GM23338 (cell line): ENCODE measurements at regions not wholly inside any gene's neighbourhood (a gene's known extent, or its start where the extent isn't known, plus 50 kb on each side); places are given as distances from the start of the nearest gene placed in this dataset.

Experiments
- ATAC-seq: fragments of 200-7000 bp; cut with Tn5 transposase; 3 replicates; pipeline ENCODE4 v1.9.1; 2020
- DNase-seq: peaks from one replicate; pipeline ENCODE4 v3.0.0-alpha.2; 2015; ENCODE audit warnings: low spot score
- H2AFZ ChIP-seq: fragments of 200-600 bp; sonication (generic); 2 replicates; pipeline ENCODE4 v1.8.0; 2016; ENCODE audit warnings: antibody characterized with exemption, mild to moderate bottlenecking, moderate library complexity
- H3F3A ChIP-seq: fragments of 200-600 bp; sonication (generic); replicated peaks from 2 replicates; pipeline ENCODE4 v1.8.0; 2017; ENCODE audit warnings: antibody characterized with exemption, mixed run types, low read depth
- H3K27ac ChIP-seq: fragments of 200-600 bp; sonication (generic); 2 replicates; pipeline ENCODE4 v1.6.1; 2016; ENCODE audit warnings: low read depth
- H3K27me3 ChIP-seq: fragments of 200-600 bp; sonication (generic); 2 replicates; pipeline ENCODE4 v1.8.0; 2016; ENCODE audit warnings: mild to moderate bottlenecking, mixed run types, moderate library complexity; ENCODE audit not compliant: insufficient read depth
- H3K36me3 ChIP-seq: fragments of 200-600 bp; sonication (generic); 2 replicates; pipeline ENCODE4 v1.8.0; 2016; ENCODE audit warnings: mild to moderate bottlenecking; ENCODE audit not compliant: insufficient read depth
- H3K4me1 ChIP-seq: fragments of 200-600 bp; sonication (generic); 2 replicates; pipeline ENCODE4 v1.8.0; 2016; ENCODE audit warnings: mild to moderate bottlenecking, moderate library complexity; ENCODE audit not compliant: insufficient read depth
- H3K4me2 ChIP-seq: fragments of 200-600 bp; sonication (generic); 2 replicates; pipeline ENCODE4 v1.7.1; 2017; ENCODE audit warnings: mixed run types
- H3K4me3 ChIP-seq: fragments of 200-600 bp; sonication (generic); 2 replicates; pipeline ENCODE4 v1.6.1; 2016; ENCODE audit warnings: mixed run types
- H3K79me2 ChIP-seq: fragments of 200-600 bp; sonication (generic); replicated peaks from 2 replicates; pipeline ENCODE4 v1.8.0; 2017; ENCODE audit warnings: mild to moderate bottlenecking; ENCODE audit not compliant: insufficient read depth
- H3K9me2 ChIP-seq: fragments of 200-600 bp; sonication (generic); 2 replicates; pipeline ENCODE4 v1.8.0; 2017; ENCODE audit not compliant: insufficient read depth
- H4K20me1 ChIP-seq: fragments of 200-600 bp; sonication (generic); replicated peaks from 2 replicates; pipeline ENCODE4 v1.8.0; 2017; ENCODE audit warnings: mild to moderate bottlenecking; ENCODE audit not compliant: insufficient read depth
- H3K27ac Mint-ChIP-seq: 2 replicates; pipeline ENCODE4 v1.8.0; 2020; ENCODE audit warnings: inconsistent platforms, mild to moderate bottlenecking, moderate library complexity, mixed read lengths
- H3K27me3 Mint-ChIP-seq: 3 replicates; pipeline ENCODE4 v1.8.0; 2022; ENCODE audit warnings: low read depth, mild to moderate bottlenecking, moderate library complexity, mixed read lengths, inconsistent platforms; ENCODE audit not compliant: insufficient read depth, poor library complexity
- H3K36me3 Mint-ChIP-seq: 3 replicates; pipeline ENCODE4 v1.8.0; 2021; ENCODE audit warnings: low read depth, mild to moderate bottlenecking, inconsistent platforms, moderate library complexity, mixed read lengths
- H3K4me1 Mint-ChIP-seq: 3 replicates; pipeline ENCODE4 v1.8.0; 2020; ENCODE audit warnings: mild to moderate bottlenecking, inconsistent platforms, mixed read lengths
- H3K4me3 Mint-ChIP-seq: 3 replicates; pipeline ENCODE4 v1.8.0; 2021; ENCODE audit warnings: moderate library complexity, mild to moderate bottlenecking, inconsistent platforms, mixed read lengths
- H3K9me3 Mint-ChIP-seq: 3 replicates; pipeline ENCODE4 v1.8.0; 2020; ENCODE audit warnings: moderate library complexity, mild to moderate bottlenecking, inconsistent platforms, mixed read lengths
- CREB1 ChIP-seq: fragments of 250-450 bp; sonication (Bioruptor Pico); IDR thresholded peaks from 2 replicates; pipeline ENCODE4 v1.5.0; 2020; ENCODE audit warnings: low read depth, mild to moderate bottlenecking, moderate library complexity
- EZH2 ChIP-seq: fragments of 200-600 bp; sonication (generic); IDR thresholded peaks from one replicate; pipeline ENCODE4 v1.8.0; 2017; ENCODE audit warnings: antibody characterized with exemption, mild to moderate bottlenecking, low read depth; ENCODE audit not compliant: unreplicated experiment
- EZH2phosphoT487 ChIP-seq: fragments of 200-600 bp; sonication (generic); IDR thresholded peaks from one replicate; pipeline ENCODE4 v1.8.1; 2018; ENCODE audit warnings: antibody characterized with exemption; ENCODE audit not compliant: unreplicated experiment
- JUNB ChIP-seq: IDR thresholded peaks from one replicate; pipeline ENCODE4 v1.6.1; 2016; ENCODE audit warnings: antibody characterized with exemption; ENCODE audit not compliant: unreplicated experiment
- NANOG ChIP-seq: IDR thresholded peaks from 2 replicates; pipeline ENCODE4 v1.6.1; 2016; ENCODE audit warnings: antibody characterized with exemption, borderline replicate concordance
- POLR2AphosphoS5 ChIP-seq: IDR thresholded peaks from 2 replicates; pipeline ENCODE4 v1.6.1; 2016; ENCODE audit warnings: antibody characterized with exemption, low read depth
- STAT1 ChIP-seq: IDR thresholded peaks from one replicate; pipeline ENCODE4 v1.6.1; 2016; ENCODE audit warnings: antibody characterized with exemption; ENCODE audit not compliant: unreplicated experiment
- ZNF114 ChIP-seq: fragments of 250-450 bp; sonication (Bioruptor Pico); IDR thresholded peaks from 2 replicates; pipeline ENCODE4 v1.5.0; 2020; ENCODE audit warnings: mild to moderate bottlenecking, moderate library complexity
- ZNF331 ChIP-seq: fragments of 250-450 bp; sonication (Bioruptor Pico); IDR thresholded peaks from 2 replicates; pipeline ENCODE4 v1.5.0; 2020; ENCODE audit warnings: low read depth, mild to moderate bottlenecking, moderate library complexity
- TF ChIP-seq, protein P1 (sequence below), 2 experiments: fragments of 200-600 bp in 1 of 2; sonication (generic) in 1 of 2; conservative IDR thresholded peaks; 2 replicates each; pipeline versions ENCODE4 v1.5.1 to v1.6.1; 2016 to 2017; ENCODE audit warnings: antibody characterized with exemption in 2 of 2, low read depth in 2 of 2, mild to moderate bottlenecking in 2 of 2, moderate library complexity in 1 of 2
- TF ChIP-seq, protein P2 (sequence below): IDR thresholded peaks from 2 replicates; pipeline ENCODE4 v1.6.1; 2016; ENCODE audit warnings: antibody characterized with exemption
- TF ChIP-seq, protein P3 (sequence below): fragments of 250-450 bp; sonication (Bioruptor Pico); IDR thresholded peaks from 2 replicates; pipeline ENCODE4 v1.5.0; 2020; ENCODE audit warnings: mild to moderate bottlenecking, moderate library complexity
- TF ChIP-seq, protein P4 (sequence below): IDR thresholded peaks from one replicate; pipeline ENCODE4 v1.6.1; 2018; ENCODE audit warnings: antibody characterized with exemption; ENCODE audit not compliant: unreplicated experiment

DNA sequence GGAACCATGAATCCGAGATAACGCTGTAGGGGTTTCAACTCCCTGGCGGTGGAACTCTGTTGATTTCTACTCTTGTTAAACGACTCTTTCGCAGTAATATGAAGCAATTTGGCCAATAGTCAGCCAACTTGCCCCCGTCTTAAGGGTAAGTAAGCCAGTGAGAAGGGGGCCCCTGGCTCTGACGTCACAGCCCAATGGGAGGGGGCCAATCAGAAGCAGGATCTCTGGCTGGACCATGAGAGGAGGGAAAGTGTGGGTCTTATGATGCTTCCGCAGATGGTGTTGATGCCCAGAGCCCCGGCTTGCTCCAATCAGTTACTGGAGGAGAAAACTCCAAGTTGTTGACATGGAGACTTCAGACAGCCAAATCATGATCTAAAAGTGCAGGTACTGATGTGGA is 242.4 kb downstream of the BMP7 start:
- H3K4me1 ChIP-seq, result peaks cover 9% of the 10 kb centered on the region
- no peaks in the 10 kb centered on the region for H3K36me3 Mint-ChIP-seq

More for the DNA sequence above, 242.4 kb downstream of the BMP7 start:
- Mint-ChIP-seq H3K27ac (no peak overlapping the region), H3K27me3 (peaks cover 4% of the 10 kb centered on the region), H3K4me3 (no peak overlapping the region), H3K9me3 (peaks cover 3% of the 10 kb centered on the region; the same call in 1 of the 3 replicates), H3K4me1 (peaks cover 22% of the 10 kb centered on the region)
- no peak overlapping the region for H2AFZ ChIP-seq
- H3K9me2 ChIP-seq, result peaks cover 2% of the 10 kb centered on the region; the same call in 1 of the 2 replicates
- no peaks in the 10 kb centered on the region for H3K27me3 ChIP-seq
- H3K36me3 ChIP-seq, result no peaks in the 10 kb centered on the region
- H3F3A ChIP-seq, result no peaks in the 10 kb centered on the region
- H3K4me2 ChIP-seq, result no peak overlapping the region
- H3K79me2 ChIP-seq, result no peaks in the 10 kb centered on the region
- no peaks in the 10 kb centered on the region for H4K20me1 ChIP-seq
- no peak overlapping the region for H3K27ac ChIP-seq
- DNase-seq (no peak), ATAC-seq (no peak)
- H3K4me3 ChIP-seq, result no peak overlapping the region
- TF ChIP-seq EZH2, result no peak
- TF ChIP-seq STAT1, result no peak
- TF ChIP-seq, protein P1, sequence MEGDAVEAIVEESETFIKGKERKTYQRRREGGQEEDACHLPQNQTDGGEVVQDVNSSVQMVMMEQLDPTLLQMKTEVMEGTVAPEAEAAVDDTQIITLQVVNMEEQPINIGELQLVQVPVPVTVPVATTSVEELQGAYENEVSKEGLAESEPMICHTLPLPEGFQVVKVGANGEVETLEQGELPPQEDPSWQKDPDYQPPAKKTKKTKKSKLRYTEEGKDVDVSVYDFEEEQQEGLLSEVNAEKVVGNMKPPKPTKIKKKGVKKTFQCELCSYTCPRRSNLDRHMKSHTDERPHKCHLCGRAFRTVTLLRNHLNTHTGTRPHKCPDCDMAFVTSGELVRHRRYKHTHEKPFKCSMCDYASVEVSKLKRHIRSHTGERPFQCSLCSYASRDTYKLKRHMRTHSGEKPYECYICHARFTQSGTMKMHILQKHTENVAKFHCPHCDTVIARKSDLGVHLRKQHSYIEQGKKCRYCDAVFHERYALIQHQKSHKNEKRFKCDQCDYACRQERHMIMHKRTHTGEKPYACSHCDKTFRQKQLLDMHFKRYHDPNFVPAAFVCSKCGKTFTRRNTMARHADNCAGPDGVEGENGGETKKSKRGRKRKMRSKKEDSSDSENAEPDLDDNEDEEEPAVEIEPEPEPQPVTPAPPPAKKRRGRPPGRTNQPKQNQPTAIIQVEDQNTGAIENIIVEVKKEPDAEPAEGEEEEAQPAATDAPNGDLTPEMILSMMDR (conservative IDR thresholded peaks at IDR 0.05; ENCODE audit: low read depth in 2 of 2), result no peak
- no peak for TF ChIP-seq CREB1 (CRISPR knock-in tag)
- TF ChIP-seq, protein P2, sequence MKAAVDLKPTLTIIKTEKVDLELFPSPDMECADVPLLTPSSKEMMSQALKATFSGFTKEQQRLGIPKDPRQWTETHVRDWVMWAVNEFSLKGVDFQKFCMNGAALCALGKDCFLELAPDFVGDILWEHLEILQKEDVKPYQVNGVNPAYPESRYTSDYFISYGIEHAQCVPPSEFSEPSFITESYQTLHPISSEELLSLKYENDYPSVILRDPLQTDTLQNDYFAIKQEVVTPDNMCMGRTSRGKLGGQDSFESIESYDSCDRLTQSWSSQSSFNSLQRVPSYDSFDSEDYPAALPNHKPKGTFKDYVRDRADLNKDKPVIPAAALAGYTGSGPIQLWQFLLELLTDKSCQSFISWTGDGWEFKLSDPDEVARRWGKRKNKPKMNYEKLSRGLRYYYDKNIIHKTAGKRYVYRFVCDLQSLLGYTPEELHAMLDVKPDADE, result no peak
- no peak for TF ChIP-seq JUNB
- TF ChIP-seq POLR2AphosphoS5, result no peak
- TF ChIP-seq EZH2phosphoT487, result no peak
- no peak for TF ChIP-seq ZNF114 (CRISPR knock-in tag)
- TF ChIP-seq, protein P3, sequence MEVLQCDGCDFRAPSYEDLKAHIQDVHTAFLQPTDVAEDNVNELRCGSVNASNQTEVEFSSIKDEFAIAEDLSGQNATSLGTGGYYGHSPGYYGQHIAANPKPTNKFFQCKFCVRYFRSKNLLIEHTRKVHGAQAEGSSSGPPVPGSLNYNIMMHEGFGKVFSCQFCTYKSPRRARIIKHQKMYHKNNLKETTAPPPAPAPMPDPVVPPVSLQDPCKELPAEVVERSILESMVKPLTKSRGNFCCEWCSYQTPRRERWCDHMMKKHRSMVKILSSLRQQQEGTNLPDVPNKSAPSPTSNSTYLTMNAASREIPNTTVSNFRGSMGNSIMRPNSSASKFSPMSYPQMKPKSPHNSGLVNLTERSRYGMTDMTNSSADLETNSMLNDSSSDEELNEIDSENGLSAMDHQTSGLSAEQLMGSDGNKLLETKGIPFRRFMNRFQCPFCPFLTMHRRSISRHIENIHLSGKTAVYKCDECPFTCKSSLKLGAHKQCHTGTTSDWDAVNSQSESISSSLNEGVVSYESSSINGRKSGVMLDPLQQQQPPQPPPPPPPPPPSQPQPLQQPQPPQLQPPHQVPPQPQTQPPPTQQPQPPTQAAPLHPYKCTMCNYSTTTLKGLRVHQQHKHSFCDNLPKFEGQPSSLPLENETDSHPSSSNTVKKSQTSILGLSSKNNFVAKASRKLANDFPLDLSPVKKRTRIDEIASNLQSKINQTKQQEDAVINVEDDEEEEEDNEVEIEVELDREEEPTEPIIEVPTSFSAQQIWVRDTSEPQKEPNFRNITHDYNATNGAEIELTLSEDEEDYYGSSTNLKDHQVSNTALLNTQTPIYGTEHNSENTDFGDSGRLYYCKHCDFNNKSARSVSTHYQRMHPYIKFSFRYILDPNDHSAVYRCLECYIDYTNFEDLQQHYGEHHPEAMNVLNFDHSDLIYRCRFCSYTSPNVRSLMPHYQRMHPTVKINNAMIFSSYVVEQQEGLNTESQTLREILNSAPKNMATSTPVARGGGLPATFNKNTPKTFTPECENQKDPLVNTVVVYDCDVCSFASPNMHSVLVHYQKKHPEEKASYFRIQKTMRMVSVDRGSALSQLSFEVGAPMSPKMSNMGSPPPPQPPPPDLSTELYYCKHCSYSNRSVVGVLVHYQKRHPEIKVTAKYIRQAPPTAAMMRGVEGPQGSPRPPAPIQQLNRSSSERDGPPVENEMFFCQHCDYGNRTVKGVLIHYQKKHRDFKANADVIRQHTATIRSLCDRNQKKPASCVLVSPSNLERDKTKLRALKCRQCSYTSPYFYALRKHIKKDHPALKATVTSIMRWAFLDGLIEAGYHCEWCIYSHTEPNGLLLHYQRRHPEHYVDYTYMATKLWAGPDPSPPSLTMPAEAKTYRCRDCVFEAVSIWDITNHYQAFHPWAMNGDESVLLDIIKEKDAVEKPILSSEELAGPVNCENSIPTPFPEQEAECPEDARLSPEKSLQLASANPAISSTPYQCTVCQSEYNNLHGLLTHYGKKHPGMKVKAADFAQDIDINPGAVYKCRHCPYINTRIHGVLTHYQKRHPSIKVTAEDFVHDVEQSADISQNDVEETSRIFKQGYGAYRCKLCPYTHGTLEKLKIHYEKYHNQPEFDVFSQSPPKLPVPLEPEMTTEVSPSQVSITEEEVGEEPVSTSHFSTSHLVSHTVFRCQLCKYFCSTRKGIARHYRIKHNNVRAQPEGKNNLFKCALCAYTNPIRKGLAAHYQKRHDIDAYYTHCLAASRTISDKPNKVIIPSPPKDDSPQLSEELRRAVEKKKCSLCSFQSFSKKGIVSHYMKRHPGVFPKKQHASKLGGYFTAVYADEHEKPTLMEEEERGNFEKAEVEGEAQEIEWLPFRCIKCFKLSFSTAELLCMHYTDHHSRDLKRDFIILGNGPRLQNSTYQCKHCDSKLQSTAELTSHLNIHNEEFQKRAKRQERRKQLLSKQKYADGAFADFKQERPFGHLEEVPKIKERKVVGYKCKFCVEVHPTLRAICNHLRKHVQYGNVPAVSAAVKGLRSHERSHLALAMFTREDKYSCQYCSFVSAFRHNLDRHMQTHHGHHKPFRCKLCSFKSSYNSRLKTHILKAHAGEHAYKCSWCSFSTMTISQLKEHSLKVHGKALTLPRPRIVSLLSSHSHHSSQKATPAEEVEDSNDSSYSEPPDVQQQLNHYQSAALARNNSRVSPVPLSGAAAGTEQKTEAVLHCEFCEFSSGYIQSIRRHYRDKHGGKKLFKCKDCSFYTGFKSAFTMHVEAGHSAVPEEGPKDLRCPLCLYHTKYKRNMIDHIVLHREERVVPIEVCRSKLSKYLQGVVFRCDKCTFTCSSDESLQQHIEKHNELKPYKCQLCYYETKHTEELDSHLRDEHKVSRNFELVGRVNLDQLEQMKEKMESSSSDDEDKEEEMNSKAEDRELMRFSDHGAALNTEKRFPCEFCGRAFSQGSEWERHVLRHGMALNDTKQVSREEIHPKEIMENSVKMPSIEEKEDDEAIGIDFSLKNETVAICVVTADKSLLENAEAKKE (CRISPR knock-in tag), result no peak
- TF ChIP-seq, protein P4, sequence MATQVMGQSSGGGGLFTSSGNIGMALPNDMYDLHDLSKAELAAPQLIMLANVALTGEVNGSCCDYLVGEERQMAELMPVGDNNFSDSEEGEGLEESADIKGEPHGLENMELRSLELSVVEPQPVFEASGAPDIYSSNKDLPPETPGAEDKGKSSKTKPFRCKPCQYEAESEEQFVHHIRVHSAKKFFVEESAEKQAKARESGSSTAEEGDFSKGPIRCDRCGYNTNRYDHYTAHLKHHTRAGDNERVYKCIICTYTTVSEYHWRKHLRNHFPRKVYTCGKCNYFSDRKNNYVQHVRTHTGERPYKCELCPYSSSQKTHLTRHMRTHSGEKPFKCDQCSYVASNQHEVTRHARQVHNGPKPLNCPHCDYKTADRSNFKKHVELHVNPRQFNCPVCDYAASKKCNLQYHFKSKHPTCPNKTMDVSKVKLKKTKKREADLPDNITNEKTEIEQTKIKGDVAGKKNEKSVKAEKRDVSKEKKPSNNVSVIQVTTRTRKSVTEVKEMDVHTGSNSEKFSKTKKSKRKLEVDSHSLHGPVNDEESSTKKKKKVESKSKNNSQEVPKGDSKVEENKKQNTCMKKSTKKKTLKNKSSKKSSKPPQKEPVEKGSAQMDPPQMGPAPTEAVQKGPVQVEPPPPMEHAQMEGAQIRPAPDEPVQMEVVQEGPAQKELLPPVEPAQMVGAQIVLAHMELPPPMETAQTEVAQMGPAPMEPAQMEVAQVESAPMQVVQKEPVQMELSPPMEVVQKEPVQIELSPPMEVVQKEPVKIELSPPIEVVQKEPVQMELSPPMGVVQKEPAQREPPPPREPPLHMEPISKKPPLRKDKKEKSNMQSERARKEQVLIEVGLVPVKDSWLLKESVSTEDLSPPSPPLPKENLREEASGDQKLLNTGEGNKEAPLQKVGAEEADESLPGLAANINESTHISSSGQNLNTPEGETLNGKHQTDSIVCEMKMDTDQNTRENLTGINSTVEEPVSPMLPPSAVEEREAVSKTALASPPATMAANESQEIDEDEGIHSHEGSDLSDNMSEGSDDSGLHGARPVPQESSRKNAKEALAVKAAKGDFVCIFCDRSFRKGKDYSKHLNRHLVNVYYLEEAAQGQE, result no peak
- TF ChIP-seq ZNF331 (CRISPR knock-in tag), result no peak
- TF ChIP-seq NANOG, result no peak
